Endothelial cell of umbilical vein (primary cell): ENCODE measurements at regions not wholly inside any gene's neighbourhood (a gene's known extent, or its start where the extent isn't known, plus 50 kb on each side); places are given as distances from the start of the nearest gene placed in this dataset.

Experiments used
- BruUV-seq: library from RNA; stranded (reverse); fragments of 400-500 nt; replicated peaks from 2 replicates; lab custom pipeline; 2021; lab: Mats Ljungman, UMichigan
- CTCF ChIA-PET: fragments of 300-600, 350-600 bp; sonication (Branson Sonifier 250); formaldehyde crosslinking; loops from one replicate; lab custom pipeline; 2021; ENCODE audit warnings: antibody characterized with exemption, inconsistent platforms; lab: Charles Lee
- POLR2A ChIA-PET: fragments of 300-600, 350-600 bp; sonication (Branson Sonifier 250); formaldehyde crosslinking; loops from one replicate; lab custom pipeline; 2021; ENCODE audit warnings: antibody characterized with exemption, inconsistent platforms; lab: Charles Lee
- DNase-seq: peaks from one replicate; pipeline ENCODE4 v3.0.0-alpha.2; 2011; ENCODE audit warnings: low read depth, low spot score
- FAIRE-seq: peaks from 2 replicates; lab custom pipeline; 2011; peaks lifted over from hg19 to GRCh38; lab: Jason Lieb, UNC
- H2AFZ ChIP-seq: 2 replicates; pipeline ENCODE4 v1.6.0; 2012; ENCODE audit warnings: low read depth, low read length, control low read depth, inconsistent platforms
- H3K27ac ChIP-seq: 2 replicates; pipeline ENCODE4 v1.5.1; 2011; ENCODE audit warnings: low read depth, mild to moderate bottlenecking, control low read depth, low read length, moderate library complexity; ENCODE audit not compliant: insufficient read depth
- H3K27me3 ChIP-seq, 2 experiments: 2 replicates each; pipeline versions ENCODE4 v1.6.0 to v1.6.1; 2011; ENCODE audit warnings: low read length in 2 of 2, mixed read lengths in 1 of 2; ENCODE audit not compliant: control insufficient read depth in 2 of 2, insufficient read depth in 2 of 2
- H3K36me3 ChIP-seq, 2 experiments: 2 replicates in 1 of 2; 3 replicates in 1 of 2; pipeline ENCODE4 v1.5.1; 2011; ENCODE audit warnings: low read length in 2 of 2, mild to moderate bottlenecking in 1 of 2, moderate library complexity in 1 of 2; ENCODE audit not compliant: control insufficient read depth in 2 of 2, insufficient read depth in 2 of 2; ENCODE audit errors: extremely low read depth in 1 of 2
- H3K4me1 ChIP-seq: 3 replicates; pipeline ENCODE4 v1.5.1; 2011; ENCODE audit warnings: mild to moderate bottlenecking, low read length; ENCODE audit not compliant: control insufficient read depth, insufficient read depth; ENCODE audit errors: extremely low read depth
- H3K4me2 ChIP-seq: 2 replicates; pipeline ENCODE4 v1.6.1; 2011; ENCODE audit warnings: low read length, control low read depth, mixed read lengths; ENCODE audit not compliant: insufficient read depth
- H3K4me3 ChIP-seq, 3 experiments: fragments of 200-600 bp in 1 of 3; sonication (generic), shearing (Covaris generic) in 1 of 3; replicated peaks in 1 of 3; 2 replicates each; pipeline ENCODE4 v1.5.1; 2011 to 2016; ENCODE audit warnings: control low read depth in 3 of 3, low read length in 3 of 3, mild to moderate bottlenecking in 2 of 3, inconsistent platforms in 1 of 3, low read depth in 1 of 3, moderate library complexity in 1 of 3; ENCODE audit not compliant: insufficient read depth in 1 of 3
- H3K79me2 ChIP-seq: 2 replicates; pipeline ENCODE4 v1.6.0; 2012; ENCODE audit warnings: low read length, inconsistent platforms; ENCODE audit not compliant: control insufficient read depth, insufficient read depth
- H3K9ac ChIP-seq: replicated peaks from 2 replicates; pipeline ENCODE3; 2011; ENCODE audit warnings: low read length, control low read depth; ENCODE audit not compliant: insufficient read depth; ENCODE audit errors: extremely low read depth
- H3K9me1 ChIP-seq: replicated peaks from 3 replicates; pipeline ENCODE4 v1.6.0; 2011; ENCODE audit warnings: mild to moderate bottlenecking, low read length; ENCODE audit not compliant: control insufficient read depth, insufficient read depth; ENCODE audit errors: extremely low read depth
- H3K9me3 ChIP-seq: replicated peaks from 2 replicates; pipeline ENCODE4 v1.5.1; 2012; ENCODE audit warnings: low read length, inconsistent platforms; ENCODE audit not compliant: control insufficient read depth, insufficient read depth
- H4K20me1 ChIP-seq: replicated peaks from 2 replicates; pipeline ENCODE3; 2011; ENCODE audit warnings: mild to moderate bottlenecking, low read length; ENCODE audit not compliant: control insufficient read depth, insufficient read depth; ENCODE audit errors: extremely low read depth
- CTCF ChIP-seq, 2 donors: IDR thresholded peaks; 1 replicate in 1 of 2; 2 replicates in 1 of 2; pipeline ENCODE4 v1.5.1; 2011; ENCODE audit warnings: low read length in 2 of 2, mild to moderate bottlenecking in 2 of 2, moderate library complexity in 2 of 2, control low read depth in 1 of 2, inconsistent platforms in 1 of 2, low read depth in 1 of 2; ENCODE audit not compliant: insufficient read depth in 1 of 2; ENCODE audit errors: extremely low read depth in 1 of 2
- EZH2 ChIP-seq: IDR thresholded peaks from 2 replicates; pipeline ENCODE4 v1.6.1; 2012; ENCODE audit warnings: borderline replicate concordance, low read depth, mild to moderate bottlenecking, moderate library complexity, low read length, inconsistent platforms; ENCODE audit not compliant: severe bottlenecking
- FOS ChIP-seq: IDR thresholded peaks from 2 replicates; pipeline ENCODE4 v1.6.1; 2011; ENCODE audit warnings: mild to moderate bottlenecking, low read length, moderate library complexity, borderline replicate concordance; ENCODE audit not compliant: insufficient read depth
- GATA2 ChIP-seq: IDR thresholded peaks from 2 replicates; pipeline ENCODE4 v1.7.0; 2011; ENCODE audit warnings: low read depth, mild to moderate bottlenecking, moderate library complexity, mixed read lengths, low read length; ENCODE audit not compliant: insufficient read length, insufficient read depth
- JUN ChIP-seq: IDR thresholded peaks from 2 replicates; pipeline ENCODE4 v1.6.1; 2011; ENCODE audit warnings: borderline replicate concordance, low read depth; ENCODE audit not compliant: insufficient read length, insufficient read depth
- MAX ChIP-seq: IDR thresholded peaks from 2 replicates; pipeline ENCODE4 v1.6.1; 2011; ENCODE audit not compliant: insufficient read depth, insufficient read length
- MYC ChIP-seq: IDR thresholded peaks from one replicate; pipeline ENCODE4 v1.6.1; 2011; ENCODE audit warnings: mild to moderate bottlenecking, low read depth, low read length
- POLR2A ChIP-seq: IDR thresholded peaks from 2 replicates; pipeline ENCODE4 v1.6.1; 2012; ENCODE audit warnings: low read depth, mild to moderate bottlenecking, control low read depth, low read length
- POLR2AphosphoS5 ChIP-seq: IDR thresholded peaks from 2 replicates; pipeline ENCODE4 v1.6.1; 2012; ENCODE audit warnings: low read depth, mild to moderate bottlenecking, control low read depth, low read length, moderate library complexity; ENCODE audit not compliant: insufficient read depth
- dilution Hi-C: fragments of 300-500 bp; cut with MboI; formaldehyde crosslinking; loops from one replicate; pipeline ENCODE4 v1.15.0; 2019; ENCODE audit warnings: low sequenced_read_pairs; ENCODE audit not compliant: extremely low pct_ligation_motif_present
- intact Hi-C: fragments of 100-400 bp; cut with micrococcal nuclease; formaldehyde crosslinking; loops from one replicate; pipeline ENCODE4 v1.10.0; 2022

- TF ChIP-seq POLR2A (no peak), JUN (no peak), CTCF (IDR thresholded peaks at IDR 0.05; ENCODE audit: extremely low read depth in 1 of 2, insufficient read depth in 1 of 2, low read depth in 1 of 2, low read length in 2 of 2) (no peak), MYC (no peak), POLR2AphosphoS5 (no peak), FOS (no peak), MAX (no peak), EZH2 (no peak), GATA2 (no peak)
- FAIRE-seq (no peak), DNase-seq (no peak)
- H3K9me3 ChIP-seq, result no peaks in the 10 kb centered on the region
- ChIA-PET CTCF (no interaction called here), POLR2A (no interaction called here)
- BruUV-seq, result no TSS peak
- H4K20me1 ChIP-seq, result no peaks in the 10 kb centered on the region
- H3K4me3 ChIP-seq, result no peak overlapping the region
- H3K79me2 ChIP-seq, result no peaks in the 10 kb centered on the region
- H3K27me3 ChIP-seq, result no peaks in the 10 kb centered on the region
- no peak overlapping the region for H2AFZ ChIP-seq
- peaks cover 11% of the 10 kb centered on the region for H3K4me1 ChIP-seq
- H3K9me1 ChIP-seq, result no peaks in the 10 kb centered on the region
- H3K9ac ChIP-seq, result no peak overlapping the region
- no peaks in the 10 kb centered on the region for H3K36me3 ChIP-seq
- dilution Hi-C loops (no loop called here), intact Hi-C loops (no loop called here)
- H3K4me2 ChIP-seq, result no peak overlapping the region
- no peak overlapping the region for H3K27ac ChIP-seq
Observed at GRCh38 chr21:45340515-45340914, 52.8 kb upstream of the POFUT2 start.
